Colonic mucosa (tissue), 4 donors: ENCODE measurements at regions not wholly inside any gene's neighbourhood (a gene's known extent, or its start where the extent isn't known, plus 50 kb on each side); places are given as distances from the start of the nearest gene placed in this dataset.
A peak's percentile ranks its signal among the peaks of the same experiment; 100 is the strongest.

Experiments
- DNase-seq: peaks from one replicate; pipeline ENCODE4 v3.0.0-alpha.2; 2020
- H3K27ac ChIP-seq: fragments of 200-600 bp; one replicate; pipeline ENCODE4 v1.8.0; 2021
- H3K27me3 ChIP-seq: fragments of 200-600 bp; one replicate; pipeline ENCODE4 v1.8.0; 2021
- H3K36me3 ChIP-seq: fragments of 200-600 bp; one replicate; pipeline ENCODE4 v1.8.0; 2021
- H3K4me1 ChIP-seq: fragments of 200-600 bp; one replicate; pipeline ENCODE4 v1.8.0; 2021; ENCODE audit warnings: mild to moderate bottlenecking
- H3K4me3 ChIP-seq: fragments of 200-600 bp; one replicate; pipeline ENCODE4 v1.8.0; 2021
- H3K9ac ChIP-seq, 2 donors: one replicate each; pipeline ENCODE4 v1.7.0; 2013; ENCODE audit warnings: control low read depth in 2 of 2, low read depth in 2 of 2, low read length in 2 of 2
- H3K9me3 ChIP-seq: fragments of 200-600 bp; one replicate; pipeline ENCODE4 v1.8.0; 2021
- intact Hi-C: fragments of 100-400 bp; cut with DNase I; formaldehyde crosslinking; loops from one replicate; pipeline ENCODE4 v1.14.1; 2022
- TF ChIP-seq, protein P1 (sequence below): fragments of 200-600 bp; IDR thresholded peaks from one replicate; pipeline ENCODE4 v1.8.0; 2022; ENCODE audit warnings: antibody characterized with exemption, mild to moderate bottlenecking
- donor health status: healthy.
- donor health status: DM: no; HTN: no; CAD: no.
- donor health status: DM: no; HTN: no; CAD: no.

DNA sequence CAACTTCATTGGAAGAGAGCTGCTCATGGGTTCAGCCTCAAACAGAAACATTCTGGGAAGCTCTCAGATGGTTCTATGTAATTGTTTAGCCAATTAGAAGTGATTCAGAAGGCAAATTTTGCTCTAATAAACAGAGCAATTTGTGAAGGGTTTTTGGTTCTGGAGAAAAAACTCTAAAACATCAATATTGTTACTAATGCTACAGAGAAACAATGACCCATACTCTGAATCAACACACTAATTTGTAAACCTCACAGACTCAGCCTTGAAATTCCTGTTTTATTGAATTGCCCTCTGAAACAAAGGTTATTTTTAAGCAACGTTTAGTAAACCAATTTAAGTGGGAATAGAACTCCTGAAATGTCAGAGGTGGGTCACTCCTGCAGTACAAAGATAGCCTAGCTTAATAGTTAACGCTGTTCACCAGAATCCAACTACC is 171.6 kb upstream of the SVIL start:
- TF ChIP-seq, protein P1, sequence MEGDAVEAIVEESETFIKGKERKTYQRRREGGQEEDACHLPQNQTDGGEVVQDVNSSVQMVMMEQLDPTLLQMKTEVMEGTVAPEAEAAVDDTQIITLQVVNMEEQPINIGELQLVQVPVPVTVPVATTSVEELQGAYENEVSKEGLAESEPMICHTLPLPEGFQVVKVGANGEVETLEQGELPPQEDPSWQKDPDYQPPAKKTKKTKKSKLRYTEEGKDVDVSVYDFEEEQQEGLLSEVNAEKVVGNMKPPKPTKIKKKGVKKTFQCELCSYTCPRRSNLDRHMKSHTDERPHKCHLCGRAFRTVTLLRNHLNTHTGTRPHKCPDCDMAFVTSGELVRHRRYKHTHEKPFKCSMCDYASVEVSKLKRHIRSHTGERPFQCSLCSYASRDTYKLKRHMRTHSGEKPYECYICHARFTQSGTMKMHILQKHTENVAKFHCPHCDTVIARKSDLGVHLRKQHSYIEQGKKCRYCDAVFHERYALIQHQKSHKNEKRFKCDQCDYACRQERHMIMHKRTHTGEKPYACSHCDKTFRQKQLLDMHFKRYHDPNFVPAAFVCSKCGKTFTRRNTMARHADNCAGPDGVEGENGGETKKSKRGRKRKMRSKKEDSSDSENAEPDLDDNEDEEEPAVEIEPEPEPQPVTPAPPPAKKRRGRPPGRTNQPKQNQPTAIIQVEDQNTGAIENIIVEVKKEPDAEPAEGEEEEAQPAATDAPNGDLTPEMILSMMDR = no peak
- no peaks in the 10 kb centered on the region for H3K9me3 ChIP-seq
- intact Hi-C loops = no loop called here
- no peak overlapping the region for H3K27ac ChIP-seq
- H3K27me3 ChIP-seq = no peaks in the 10 kb centered on the region
- no peak overlapping the region for H3K4me3 ChIP-seq
- no peaks in the 10 kb centered on the region for H3K36me3 ChIP-seq
- peaks cover 6% of the 10 kb centered on the region for H3K4me1 ChIP-seq
- no peak overlapping the region for H3K9ac ChIP-seq
- DNase-seq = no peak

DNA sequence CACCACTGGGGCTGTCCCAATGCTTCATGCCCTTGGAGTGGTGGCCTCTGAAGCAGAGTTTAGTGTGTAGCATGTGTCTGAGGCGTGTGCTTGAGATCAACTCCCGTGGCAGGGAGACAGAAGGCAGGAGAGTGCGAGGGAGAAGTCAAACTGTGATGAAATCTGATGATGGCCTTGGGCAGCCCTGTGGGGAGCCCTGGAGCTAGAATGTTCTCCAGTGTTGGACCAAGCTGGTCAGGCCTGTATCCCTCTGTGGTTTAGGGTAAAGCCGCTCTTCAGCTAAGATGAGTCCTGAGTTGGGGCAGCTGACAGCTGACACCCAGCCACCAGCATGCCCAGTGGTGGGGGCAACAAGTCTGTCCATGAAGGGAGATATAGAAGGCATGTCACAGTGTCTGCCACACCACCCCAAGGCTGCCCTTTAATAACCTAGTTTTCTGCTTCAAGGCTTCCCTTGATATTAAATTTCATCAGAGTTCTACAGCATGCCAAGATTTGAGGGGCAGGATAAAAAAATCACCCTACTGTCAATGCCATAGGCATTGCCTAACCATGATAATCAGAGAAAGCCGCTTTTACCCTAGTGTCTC is 170.5 kb upstream of the SVIL start:
- TF ChIP-seq, protein P1 = no peak
- DNase-seq = no peak
- Histone ChIP-seq H3K9me3 (no peaks in the 10 kb centered on the region), H3K27ac (no peak overlapping the region), H3K9ac (no peak overlapping the region), H3K4me3 (no peak overlapping the region), H3K36me3 (no peaks in the 10 kb centered on the region), H3K4me1 (peaks cover 6% of the 10 kb centered on the region), H3K27me3 (no peaks in the 10 kb centered on the region)
- intact Hi-C loops = no loop called here

DNA sequence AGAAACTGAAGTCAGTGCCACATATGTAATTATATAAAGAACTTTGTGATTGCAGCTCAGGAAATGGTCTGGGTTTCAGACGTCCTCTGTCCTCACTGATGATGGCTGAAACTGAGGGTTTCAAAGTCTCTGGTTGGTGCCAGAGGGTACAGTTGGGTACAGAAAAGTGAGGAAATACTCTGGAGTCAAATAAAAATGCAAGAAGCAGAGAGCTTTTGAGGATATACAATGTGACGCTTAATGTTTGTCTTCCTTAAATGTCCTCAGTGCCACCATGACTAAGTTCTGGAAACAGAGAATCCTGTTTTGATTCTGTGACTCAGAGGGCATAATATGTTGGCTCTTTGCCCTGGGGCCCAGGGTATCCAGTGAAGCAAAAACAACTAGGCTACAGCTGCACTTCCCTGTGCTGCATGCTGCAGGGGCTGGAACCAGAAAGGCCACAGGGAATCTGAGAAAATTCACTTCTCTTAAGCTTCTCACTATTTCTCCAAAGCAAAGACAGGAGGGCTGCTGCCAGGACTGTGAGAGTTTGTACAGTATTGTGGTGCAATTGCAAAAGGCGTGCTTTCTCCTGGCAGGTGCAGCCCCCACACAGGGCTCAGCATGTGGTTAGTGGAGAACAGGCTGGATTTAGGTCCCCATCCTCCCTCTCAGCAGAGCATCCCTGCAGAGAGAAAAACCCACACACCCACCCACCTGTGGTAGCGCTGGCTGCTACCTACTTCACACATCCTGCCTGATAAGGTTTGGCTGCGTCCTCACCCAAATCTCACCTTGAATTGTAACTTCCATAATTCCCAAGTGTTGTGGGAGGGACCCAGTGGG is 169.5 kb upstream of the SVIL start:
- Histone ChIP-seq H3K4me1 (peaks cover 6% of the 10 kb centered on the region), H3K9ac (peak overlapping the region in 1 of 2 donors; percentile 4)
- intact Hi-C loops = no loop called here

DNA sequence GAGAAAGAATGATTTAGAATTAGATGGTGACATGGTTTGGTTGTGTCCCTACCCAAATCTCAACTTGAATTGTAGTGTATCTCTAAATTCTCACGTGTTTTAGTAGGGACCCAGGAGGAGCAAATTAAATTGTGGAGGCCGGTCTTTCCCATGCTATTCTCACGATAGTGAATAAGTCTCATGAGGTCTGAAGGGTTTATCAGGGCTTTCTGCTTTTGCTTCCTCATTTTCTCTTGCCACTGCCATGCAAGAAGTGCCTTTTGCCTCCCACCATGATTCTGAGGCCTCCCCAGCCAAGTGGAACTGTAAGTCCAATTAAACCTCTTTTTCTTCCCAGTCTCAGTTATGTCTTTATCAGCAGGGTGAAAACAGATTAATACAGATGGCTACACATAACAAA is 167.4 kb upstream of the SVIL start:
- TF ChIP-seq, protein P1 = no peak
- H3K36me3 ChIP-seq = no peaks in the 10 kb centered on the region
- H3K4me3 ChIP-seq = no peak overlapping the region
- no peaks in the 10 kb centered on the region for H3K27me3 ChIP-seq
- H3K27ac ChIP-seq = no peak overlapping the region
- H3K4me1 ChIP-seq = peaks cover 6% of the 10 kb centered on the region
- intact Hi-C loops = no loop called here
- no peak for DNase-seq
- no peaks in the 10 kb centered on the region for H3K9me3 ChIP-seq
- H3K9ac ChIP-seq = no peak overlapping the region

More for the DNA sequence above, 169.5 kb upstream of the SVIL start:
- H3K4me3 ChIP-seq = no peak overlapping the region
- no peaks in the 10 kb centered on the region for H3K36me3 ChIP-seq
- no peaks in the 10 kb centered on the region for H3K27me3 ChIP-seq
- peak overlapping the region; percentile 4 for H3K27ac ChIP-seq
- TF ChIP-seq, protein P1 = no peak
- H3K9me3 ChIP-seq = no peaks in the 10 kb centered on the region
- DNase-seq = peak; percentile 75

DNA sequence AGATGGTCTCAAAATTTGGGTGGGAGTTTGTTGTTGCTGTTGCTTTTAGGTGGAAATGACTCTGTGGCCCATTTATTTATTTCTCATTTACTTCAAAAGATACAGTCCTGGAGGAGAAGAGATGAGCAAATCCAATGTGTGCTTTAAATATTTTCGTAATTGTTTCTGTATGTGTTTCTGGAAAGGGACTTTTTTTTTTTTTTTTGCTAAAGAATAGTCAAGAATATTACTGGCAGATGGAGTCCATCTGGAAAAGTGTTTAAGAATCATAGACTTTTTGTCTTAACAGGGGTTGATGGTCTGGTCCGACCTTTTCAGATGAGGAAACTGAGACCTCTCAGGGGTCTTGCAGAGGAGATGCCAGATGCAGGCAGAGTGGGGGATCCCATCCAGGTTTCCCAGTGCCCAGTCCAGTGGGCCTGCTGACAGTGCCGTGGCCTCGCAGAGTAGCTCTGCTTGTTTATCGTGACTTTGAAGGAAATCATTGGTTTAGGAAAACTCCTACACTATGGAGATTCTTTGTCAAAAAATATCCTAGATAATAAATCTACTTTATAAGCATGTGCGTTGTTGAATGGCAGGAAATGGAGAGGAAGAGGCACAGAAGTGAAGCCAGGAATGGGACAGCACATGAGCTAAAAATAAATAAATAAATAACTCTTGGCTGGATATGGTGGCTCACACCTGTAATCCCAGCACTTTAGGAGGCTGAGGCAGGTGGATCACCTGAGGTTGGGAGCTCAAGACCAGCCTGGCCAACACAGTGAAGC is 164.3 kb upstream of the SVIL start:
- no peak for DNase-seq
- Histone ChIP-seq H3K27ac (no peak overlapping the region), H3K36me3 (no peaks in the 10 kb centered on the region), H3K4me1 (peaks cover 10% of the 10 kb centered on the region), H3K9me3 (no peaks in the 10 kb centered on the region), H3K27me3 (no peaks in the 10 kb centered on the region), H3K9ac (no peak overlapping the region), H3K4me3 (no peak overlapping the region)
- intact Hi-C loops = no loop called here
- TF ChIP-seq, protein P1 = no peak
